DMS 273 (cell line): ENCODE measurements at regions not wholly inside any gene's neighbourhood (a gene's known extent, or its start where the extent isn't known, plus 50 kb on each side); places are given as distances from the start of the nearest gene placed in this dataset.

Experiments
- DNase-seq: peaks from one replicate; lab custom pipeline; 2025; ENCODE audit not compliant: unreplicated experiment; lab: John Stamatoyannopoulos, UW

- DNase-seq, result no peak
Measured at GRCh38 chr18:69326094-69326493, 74.6 kb upstream of the DOK6 start.

GRCh38 chr18:69328086-69328485, 72.6 kb upstream of the DOK6 start:
- no peak for DNase-seq

GRCh38 chr18:69330385-69331005, 70.2 kb upstream of the DOK6 start:
- DNase-seq, result peak; percentile 21

- DNase-seq, result no peak
Measured at GRCh38 chr18:69349912-69350597, 50.6 kb upstream of the DOK6 start.
